ENCODE measurements at regions not wholly inside any gene's neighbourhood (a gene's known extent, or its start where the extent isn't known, plus 50 kb on each side); places are given as distances from the start of the nearest gene placed in this dataset.

DNA sequence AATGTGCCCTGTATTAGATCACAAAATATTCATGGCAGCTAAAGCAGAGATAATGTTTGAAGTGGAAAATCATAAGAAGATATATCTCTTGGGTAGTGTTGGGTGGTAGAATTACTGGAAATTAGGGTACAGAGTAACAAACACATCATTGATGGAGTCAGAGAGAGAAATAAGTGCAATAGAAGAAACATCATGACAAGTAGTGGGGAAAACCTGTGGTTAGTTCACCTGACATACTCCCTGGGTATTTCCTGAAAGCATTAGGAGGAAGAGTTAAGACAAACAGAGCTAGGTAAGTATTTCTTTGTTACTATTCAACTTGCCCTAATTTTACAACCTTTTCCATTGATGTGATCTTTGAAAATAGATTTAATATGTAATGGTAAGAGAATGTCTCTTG is 691.9 kb upstream of the SOX9 start:
- no peak overlapping the region for H3K18ac ChIP-seq (ENCODE audit: low read depth, low read length)
- H2AK5ac ChIP-seq (ENCODE audit: low read depth, low read length): no peak overlapping the region
- DNase-seq (no peak), ATAC-seq (ENCODE audit: low read depth) (no peak)
- peaks cover 4% of the 10 kb centered on the region; the same call in 1 of the 2 replicates for H3K4me1 ChIP-seq (ENCODE audit: control insufficient read depth, insufficient read depth, low read length)
- no peaks in the 10 kb centered on the region for H3K27me3 ChIP-seq (ENCODE audit: control insufficient read depth, insufficient read depth, low read length)
- ChIA-PET POLR2A (ENCODE audit: unreplicated experiment) (no interaction called here), CTCF (interaction anchor here (0.6 to 1.5 kb wide), 3 partner anchors 10 to 108 kb away, joined by 3 read pairs; no protein-coding TSS in a partner anchor)
- H3K79me1 ChIP-seq (ENCODE audit: low read depth in 1 of 2, low read length in 2 of 2): no peaks in the 10 kb centered on the region
- dilution Hi-C loops (cut with HindIII; ENCODE audit: low sequenced_read_pairs, unreplicated experiment) (no loop called here), in situ Hi-C loops (cut with MboI; ENCODE audit: low sequenced_read_pairs) (no loop called here), intact Hi-C loops (cut with micrococcal nuclease) (loop anchor here (1.0 to 10.0 kb wide), 2 partner anchors 16 to 244 kb away; no protein-coding TSS in a partner anchor)
- H3K23ac ChIP-seq (ENCODE audit: low read depth, low read length): no peak overlapping the region
- no peaks in the 10 kb centered on the region for H3K36me3 ChIP-seq (ENCODE audit: control insufficient read depth, insufficient read depth, low read length)
- H4K91ac ChIP-seq (ENCODE audit: insufficient read depth, low read depth, low read length): no peak overlapping the region
- H2AFZ ChIP-seq (replicated peaks; ENCODE audit: low read length, poor library complexity): no peak overlapping the region
- no peaks in the 10 kb centered on the region for H3K9me3 ChIP-seq (ENCODE audit: control insufficient read depth, insufficient read depth, low read length)
- H3K9me1 ChIP-seq (ENCODE audit: insufficient read depth, low read length): no peaks in the 10 kb centered on the region
- H3K4me2 ChIP-seq (ENCODE audit: low read depth, low read length): no peak overlapping the region
- no peak for TF ChIP-seq RAD21 (IDR thresholded peaks at IDR 0.05; ENCODE audit: low read length)
- H2BK20ac ChIP-seq (ENCODE audit: low read depth, low read length): no peak overlapping the region
- H2AK9ac ChIP-seq (replicated peaks; ENCODE audit: low read depth, low read length, poor library complexity): no peak overlapping the region
- H3K14ac ChIP-seq (replicated peaks; ENCODE audit: low read depth, low read length): no peak overlapping the region
- no peaks in the 10 kb centered on the region for H4K20me1 ChIP-seq (ENCODE audit: insufficient read depth, low read length)
- H3K4ac ChIP-seq (ENCODE audit: low read depth, low read length): no peak overlapping the region
- H2BK15ac ChIP-seq (ENCODE audit: low read depth, low read length): no peak overlapping the region
- H3K4me3 ChIP-seq (ENCODE audit: insufficient read depth, low read depth, low read length): no peak overlapping the region
- no peak overlapping the region for H2BK120ac ChIP-seq (ENCODE audit: low read depth, low read length)
- no peak overlapping the region for H2BK5ac ChIP-seq (ENCODE audit: low read depth, low read length, poor library complexity, severe bottlenecking)
- H3K9ac ChIP-seq (ENCODE audit: low read depth, low read length): no peak overlapping the region
- H4K5ac ChIP-seq (ENCODE audit: low read depth, low read length): no peak overlapping the region
- no peak overlapping the region for H3K27ac ChIP-seq (ENCODE audit: insufficient read depth, low read length)
- no peak overlapping the region for H4K8ac ChIP-seq (ENCODE audit: low read depth in 2 of 2, low read length in 2 of 2)
- no peak overlapping the region for H3K56ac ChIP-seq (ENCODE audit: extremely low read depth, insufficient read depth, low read length)
- BruUV-seq (replicated peaks): no TSS peak

All from IMR-90 (cell line).